ENCODE measurements at regions not wholly inside any gene's neighbourhood (a gene's known extent, or its start where the extent isn't known, plus 50 kb on each side); places are given as distances from the start of the nearest gene placed in this dataset.

DNA sequence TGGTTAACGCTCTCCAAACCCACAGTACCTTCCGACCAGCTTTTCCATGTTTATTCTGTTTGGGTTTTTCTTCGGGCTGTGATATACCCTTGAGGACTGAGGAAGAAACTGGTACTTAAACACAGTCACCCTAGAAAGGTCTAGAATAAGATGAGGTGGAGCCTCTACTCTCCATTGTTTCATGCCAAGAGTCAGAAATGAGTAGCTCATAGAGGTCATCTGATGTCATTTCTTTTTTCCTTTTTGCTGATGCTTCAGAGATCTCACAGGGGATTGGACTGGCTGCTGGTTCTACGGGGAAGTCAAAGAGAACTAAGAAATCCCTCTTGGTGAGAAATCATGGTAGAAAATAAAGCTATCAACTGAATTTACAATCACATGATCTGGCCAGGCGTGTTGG is 538.2 kb upstream of the TMEM132C start:
- TF ChIP-seq, protein P1, sequence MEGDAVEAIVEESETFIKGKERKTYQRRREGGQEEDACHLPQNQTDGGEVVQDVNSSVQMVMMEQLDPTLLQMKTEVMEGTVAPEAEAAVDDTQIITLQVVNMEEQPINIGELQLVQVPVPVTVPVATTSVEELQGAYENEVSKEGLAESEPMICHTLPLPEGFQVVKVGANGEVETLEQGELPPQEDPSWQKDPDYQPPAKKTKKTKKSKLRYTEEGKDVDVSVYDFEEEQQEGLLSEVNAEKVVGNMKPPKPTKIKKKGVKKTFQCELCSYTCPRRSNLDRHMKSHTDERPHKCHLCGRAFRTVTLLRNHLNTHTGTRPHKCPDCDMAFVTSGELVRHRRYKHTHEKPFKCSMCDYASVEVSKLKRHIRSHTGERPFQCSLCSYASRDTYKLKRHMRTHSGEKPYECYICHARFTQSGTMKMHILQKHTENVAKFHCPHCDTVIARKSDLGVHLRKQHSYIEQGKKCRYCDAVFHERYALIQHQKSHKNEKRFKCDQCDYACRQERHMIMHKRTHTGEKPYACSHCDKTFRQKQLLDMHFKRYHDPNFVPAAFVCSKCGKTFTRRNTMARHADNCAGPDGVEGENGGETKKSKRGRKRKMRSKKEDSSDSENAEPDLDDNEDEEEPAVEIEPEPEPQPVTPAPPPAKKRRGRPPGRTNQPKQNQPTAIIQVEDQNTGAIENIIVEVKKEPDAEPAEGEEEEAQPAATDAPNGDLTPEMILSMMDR (IDR thresholded peaks at IDR 0.05; ENCODE audit: unreplicated experiment), result no peak
- peaks cover 42% of the 10 kb centered on the region for H3K9me3 Mint-ChIP-seq (ENCODE audit: unreplicated experiment)
- H3K4me1 Mint-ChIP-seq (ENCODE audit: insufficient read depth, unreplicated experiment), result no peaks in the 10 kb centered on the region
- no peaks in the 10 kb centered on the region for H3K36me3 Mint-ChIP-seq (ENCODE audit: insufficient read depth, unreplicated experiment)
- no peaks in the 10 kb centered on the region for H3K27me3 Mint-ChIP-seq (ENCODE audit: insufficient read depth, unreplicated experiment)
- no peak overlapping the region for H3K27ac Mint-ChIP-seq (ENCODE audit: low read depth, unreplicated experiment)
- intact Hi-C loops (cut with micrococcal nuclease), result no loop called here
- no peak for DNase-seq (ENCODE audit: unreplicated experiment)
- POLR2A ChIA-PET, result no interaction called here
- CTCF ChIA-PET, result interaction anchor here (0.7 kb wide), 1 partner anchor 1689 kb away, joined by 3 read pairs; no protein-coding TSS in a partner anchor
- H3K4me3 Mint-ChIP-seq (ENCODE audit: unreplicated experiment), result no peak overlapping the region
- BruUV-seq (replicated peaks), result no TSS peak

DNA sequence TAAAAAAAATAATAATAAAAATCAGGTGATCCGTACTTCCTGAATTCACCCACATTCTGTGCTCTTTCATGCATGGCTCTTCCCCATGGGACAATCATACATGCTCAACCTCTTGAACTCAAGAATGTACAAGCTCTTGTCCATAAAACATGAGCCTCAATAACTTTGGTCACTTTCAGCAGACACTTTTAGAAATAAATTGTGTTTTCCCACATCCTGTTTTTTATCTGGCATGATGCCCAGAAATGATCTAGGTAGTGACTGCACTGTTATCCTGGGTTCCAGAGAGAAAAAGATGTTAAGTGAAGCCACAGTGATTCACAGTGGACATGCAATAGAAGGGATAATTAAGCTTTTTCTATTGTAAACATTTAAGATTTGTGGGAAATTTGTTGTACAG is 537.6 kb upstream of the TMEM132C start:
- no peaks in the 10 kb centered on the region for H3K27me3 Mint-ChIP-seq (ENCODE audit: insufficient read depth, unreplicated experiment)
- no peaks in the 10 kb centered on the region for H3K4me1 Mint-ChIP-seq (ENCODE audit: insufficient read depth, unreplicated experiment)
- peaks cover 39% of the 10 kb centered on the region for H3K9me3 Mint-ChIP-seq (ENCODE audit: unreplicated experiment)
- BruUV-seq (replicated peaks), result no TSS peak
- peak; percentile 3 for DNase-seq (ENCODE audit: unreplicated experiment)
- ChIA-PET POLR2A (interaction anchor here (0.5 kb wide), 1 partner anchor 21 kb away, joined by 3 read pairs; no protein-coding TSS in a partner anchor), CTCF (no interaction called here)
- TF ChIP-seq, protein P1 (IDR thresholded peaks at IDR 0.05; ENCODE audit: unreplicated experiment), result no peak
- no peaks in the 10 kb centered on the region for H3K36me3 Mint-ChIP-seq (ENCODE audit: insufficient read depth, unreplicated experiment)
- intact Hi-C loops (cut with micrococcal nuclease), result no loop called here
- no peak overlapping the region for H3K4me3 Mint-ChIP-seq (ENCODE audit: unreplicated experiment)
- H3K27ac Mint-ChIP-seq (ENCODE audit: low read depth, unreplicated experiment), result no peak overlapping the region

DNA sequence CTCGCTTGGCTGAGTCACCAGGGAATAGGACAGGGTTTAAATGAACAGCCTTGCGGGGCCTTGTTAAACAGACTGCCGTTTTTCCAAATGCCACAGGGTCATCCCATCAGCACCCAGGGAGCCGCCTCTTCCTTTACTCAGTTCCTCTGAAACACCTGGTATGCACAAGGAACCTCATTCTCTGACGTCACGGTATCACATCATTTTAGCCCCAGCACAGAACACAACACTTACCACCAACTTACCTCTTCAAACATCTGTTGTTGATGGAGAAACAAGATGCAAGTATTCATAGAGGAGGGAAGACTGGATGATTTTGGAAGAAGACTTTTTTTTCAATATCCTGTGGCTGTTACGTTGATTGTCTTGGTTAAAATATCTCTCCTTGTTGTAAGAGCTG is 535.3 kb upstream of the TMEM132C start:
- no peak for DNase-seq (ENCODE audit: unreplicated experiment)
- intact Hi-C loops (cut with micrococcal nuclease), result no loop called here
- Mint-ChIP-seq H3K9me3 (ENCODE audit: unreplicated experiment) (peaks cover 41% of the 10 kb centered on the region), H3K27ac (ENCODE audit: low read depth, unreplicated experiment) (no peak overlapping the region), H3K36me3 (ENCODE audit: insufficient read depth, unreplicated experiment) (no peaks in the 10 kb centered on the region), H3K4me3 (ENCODE audit: unreplicated experiment) (no peak overlapping the region), H3K4me1 (ENCODE audit: insufficient read depth, unreplicated experiment) (no peaks in the 10 kb centered on the region), H3K27me3 (ENCODE audit: insufficient read depth, unreplicated experiment) (no peaks in the 10 kb centered on the region)
- CTCF ChIA-PET, result no interaction called here
- BruUV-seq (replicated peaks), result no TSS peak
- POLR2A ChIA-PET, result no interaction called here
- TF ChIP-seq, protein P1 (IDR thresholded peaks at IDR 0.05; ENCODE audit: unreplicated experiment), result no peak

GRCh38 chr12:127742231-127742630 is 524.7 kb upstream of the TMEM132C start:
- DNase-seq (ENCODE audit: unreplicated experiment), result no peak
- H3K36me3 Mint-ChIP-seq (ENCODE audit: insufficient read depth, unreplicated experiment), result peaks cover 7% of the 10 kb centered on the region
- ChIA-PET POLR2A (no interaction called here), CTCF (no interaction called here)
- no peak overlapping the region for H3K4me3 Mint-ChIP-seq (ENCODE audit: unreplicated experiment)
- peaks cover 18% of the 10 kb centered on the region for H3K9me3 Mint-ChIP-seq (ENCODE audit: unreplicated experiment)
- no peak overlapping the region for H3K27ac Mint-ChIP-seq (ENCODE audit: low read depth, unreplicated experiment)
- no peaks in the 10 kb centered on the region for H3K27me3 Mint-ChIP-seq (ENCODE audit: insufficient read depth, unreplicated experiment)
- no peaks in the 10 kb centered on the region for H3K4me1 Mint-ChIP-seq (ENCODE audit: insufficient read depth, unreplicated experiment)
- intact Hi-C loops (cut with micrococcal nuclease), result no loop called here
- TF ChIP-seq, protein P1 (IDR thresholded peaks at IDR 0.05; ENCODE audit: unreplicated experiment), result no peak
- BruUV-seq (replicated peaks), result no TSS peak
